ENCODE measurements at regions not wholly inside any gene's neighbourhood (a gene's known extent, or its start where the extent isn't known, plus 50 kb on each side); places are given as distances from the start of the nearest gene placed in this dataset.
"Not testable (repeated sequence)": the region's sequence is repeated elsewhere in the genome, so short reads cannot be mapped to it uniquely, and the experiment has no call there.

- no peak for DNase-seq
Observed at GRCh38 chr1:104476126-104476525, 726.4 kb downstream of the AMY1C start.

- DNase-seq: no peak
Observed at GRCh38 chr1:104488296-104489015, 738.8 kb downstream of the AMY1C start.

GRCh38 chr1:104526158-104526795 lies 776.6 kb downstream of the AMY1C start:
- DNase-seq: no peak

- DNase-seq: no peak
Observed at GRCh38 chr1:104531990-104532389, 782.3 kb downstream of the AMY1C start.

GRCh38 chr1:104574620-104575019 lies 824.9 kb downstream of the AMY1C start:
- no peak for DNase-seq

- DNase-seq: no peak
Observed at GRCh38 chr1:104592926-104593325, 843.2 kb downstream of the AMY1C start.

GRCh38 chr1:104593413-104594187 lies 843.9 kb downstream of the AMY1C start:
- no peak for DNase-seq

GRCh38 chr1:104617474-104617873 lies 867.8 kb downstream of the AMY1C start:
- no peak for DNase-seq

DNA sequence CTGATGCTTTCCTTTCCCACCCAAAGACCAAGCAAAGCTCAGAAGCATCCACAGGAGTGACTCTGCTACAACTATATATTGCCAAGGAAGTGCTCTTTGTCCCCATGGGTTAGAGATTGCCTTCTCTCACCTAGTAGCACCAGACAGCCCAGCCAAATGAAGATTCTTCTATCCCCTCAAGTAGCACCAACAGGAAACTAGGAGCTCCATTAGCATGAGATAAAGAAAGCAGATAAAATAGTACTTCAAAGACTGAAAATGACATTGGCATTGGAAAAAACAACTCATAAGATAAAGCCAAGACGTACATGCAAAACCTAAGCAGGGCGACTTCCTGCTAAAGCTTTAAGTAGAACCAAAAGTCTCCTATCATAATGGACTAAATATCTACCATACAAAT lies 871.5 kb downstream of the AMY1C start:
- DNase-seq: no peak

DNA sequence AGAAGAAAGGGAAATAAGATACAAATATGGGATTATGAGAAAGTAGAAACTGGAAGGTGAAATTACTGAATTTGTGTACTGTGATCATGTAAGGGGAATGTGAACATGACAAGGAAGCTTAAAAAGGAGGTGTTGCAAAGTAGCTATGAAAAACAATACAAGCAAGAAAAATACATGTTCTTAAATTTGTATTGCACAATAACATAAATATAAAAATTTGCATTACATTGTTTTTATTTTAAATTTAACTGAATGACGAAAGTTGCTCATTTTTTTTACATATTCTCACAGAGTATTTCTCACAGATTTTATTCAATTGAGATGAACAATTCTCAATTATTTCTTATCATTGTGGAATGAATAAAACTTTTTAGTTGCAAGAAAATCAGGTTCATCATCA lies 874.8 kb downstream of the AMY1C start:
- DNase-seq: no peak

GRCh38 chr1:104629589-104629988 lies 879.9 kb downstream of the AMY1C start:
- DNase-seq: no peak

DNA sequence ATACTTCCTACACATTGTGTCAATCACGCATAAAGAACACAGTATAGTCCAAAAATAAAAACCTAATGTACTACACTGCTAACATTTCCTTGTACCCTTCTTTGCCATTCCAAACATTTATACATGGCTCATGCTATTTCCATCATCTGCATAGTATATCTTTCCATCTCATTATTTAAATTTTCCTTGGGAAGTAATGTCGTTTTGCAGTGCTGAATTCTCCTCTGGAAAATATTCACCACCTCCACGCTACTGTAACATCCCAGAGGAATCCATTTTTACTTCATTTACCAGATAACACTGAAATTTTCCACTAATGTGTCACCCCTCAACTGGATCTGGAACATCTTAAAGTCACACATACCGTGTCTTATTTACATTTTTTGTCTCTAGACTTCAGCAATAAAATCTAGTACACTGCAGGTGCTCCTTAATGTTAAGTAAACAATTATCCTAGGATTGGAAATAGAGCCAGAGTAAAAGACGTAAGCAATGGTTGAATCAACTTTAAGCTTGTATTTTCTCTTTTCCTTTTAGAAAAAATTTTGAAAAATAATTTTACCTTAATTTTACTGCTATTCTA lies 881.0 kb downstream of the AMY1C start:
- no peak for DNase-seq

GRCh38 chr1:104636581-104636980 lies 886.9 kb downstream of the AMY1C start:
- no peak for DNase-seq

DNA sequence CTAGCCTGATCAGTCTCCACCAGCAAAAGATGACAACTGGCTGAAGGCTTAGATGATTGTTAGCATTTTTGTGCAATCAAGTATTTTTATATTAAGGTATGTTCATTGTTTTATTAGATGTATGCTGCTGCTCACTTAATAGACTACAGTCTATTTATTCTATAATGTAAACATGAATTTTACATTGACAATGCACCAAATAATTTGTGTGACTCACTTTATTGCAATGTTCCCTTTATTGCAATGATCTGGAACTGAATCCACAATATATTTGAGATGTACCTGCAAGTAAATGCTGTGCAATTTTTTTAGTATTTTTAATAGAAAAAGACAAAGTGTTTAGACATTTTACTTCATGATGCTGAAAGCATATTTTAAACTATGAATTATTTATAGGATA lies 896.5 kb downstream of the AMY1C start:
- DNase-seq: no peak

DNA sequence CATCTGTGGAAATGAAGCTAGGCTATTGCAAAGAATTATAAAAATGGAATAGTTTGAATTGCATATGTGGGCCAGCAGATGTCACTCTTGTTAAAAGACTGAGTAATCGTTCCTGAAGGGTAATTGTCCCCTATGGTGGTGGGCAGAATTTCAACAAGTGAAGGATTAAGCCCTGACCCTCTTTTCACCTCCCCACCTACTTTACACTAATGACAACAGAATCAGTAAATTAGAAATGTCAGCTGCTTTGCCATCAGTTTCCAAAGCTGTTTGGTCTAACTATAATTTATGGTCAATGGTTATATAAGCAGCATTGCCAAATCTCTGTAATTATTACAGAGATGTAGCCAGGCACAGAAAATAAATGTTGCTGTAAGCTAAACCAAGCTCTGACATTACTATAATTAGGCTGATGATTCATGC lies 898.6 kb downstream of the AMY1C start:
- no peak for DNase-seq

GRCh38 chr1:104664374-104664773 lies 914.7 kb downstream of the AMY1C start:
- DNase-seq: not testable (repeated sequence)

DNA sequence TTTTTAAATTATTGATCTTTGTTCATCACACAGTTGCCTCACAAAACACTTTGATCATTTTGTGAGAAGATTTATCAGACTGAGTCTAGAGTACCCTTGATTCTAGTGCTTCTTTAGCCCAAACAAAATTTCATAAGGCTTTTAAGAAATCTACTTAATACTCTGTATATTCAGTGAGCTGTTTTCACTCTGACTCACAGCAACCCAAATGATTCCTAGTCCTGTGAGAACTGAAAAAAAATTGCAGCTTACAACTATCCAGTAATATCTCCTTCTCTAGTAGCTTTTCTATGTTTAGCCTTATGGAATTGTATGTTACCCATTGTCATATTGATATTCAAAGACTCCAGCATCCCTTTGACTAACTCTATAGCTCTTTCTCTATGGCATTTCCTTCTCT lies 915.6 kb downstream of the AMY1C start:
- no peak for DNase-seq

- no peak for DNase-seq
Observed at GRCh38 chr1:104671684-104672353, 922.1 kb downstream of the AMY1C start.

DNA sequence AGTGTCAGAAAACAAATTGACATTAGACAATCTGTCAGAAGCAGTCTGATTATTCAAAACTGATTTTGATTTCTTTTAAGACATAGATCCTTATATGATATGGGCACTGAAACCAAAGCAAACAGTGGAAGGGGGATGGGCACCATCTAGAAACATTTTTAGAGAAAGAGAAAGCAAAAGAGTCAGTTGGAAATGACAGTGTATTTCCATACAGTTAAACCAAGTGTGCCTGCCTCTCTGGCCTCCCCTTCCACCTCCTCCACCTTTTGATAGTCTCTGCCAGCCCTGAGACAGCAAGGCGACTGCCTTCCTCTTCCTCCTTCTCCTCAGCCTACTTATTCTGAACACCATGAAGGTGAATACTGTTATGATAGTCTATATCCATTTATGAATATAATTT lies 949.7 kb downstream of the AMY1C start:
- no peak for DNase-seq

DNA sequence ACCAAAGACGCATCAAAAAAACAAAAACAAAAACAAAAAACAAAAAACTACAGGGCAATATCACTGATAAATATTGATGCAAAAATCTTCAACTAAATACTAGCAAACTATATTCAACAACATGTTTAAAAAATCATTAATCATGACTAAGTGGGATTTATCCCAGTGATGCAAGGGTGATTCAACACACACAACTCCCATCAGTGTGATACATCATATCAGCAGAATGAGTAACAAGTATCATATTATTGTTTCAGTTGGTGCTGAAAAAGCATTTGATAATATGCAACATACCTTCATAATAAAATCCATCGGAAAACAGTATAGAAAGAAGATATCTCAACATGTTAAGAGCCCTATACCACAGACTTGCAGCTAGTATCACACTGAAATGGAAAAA lies 953.0 kb downstream of the AMY1C start:
- DNase-seq: no peak

DNA sequence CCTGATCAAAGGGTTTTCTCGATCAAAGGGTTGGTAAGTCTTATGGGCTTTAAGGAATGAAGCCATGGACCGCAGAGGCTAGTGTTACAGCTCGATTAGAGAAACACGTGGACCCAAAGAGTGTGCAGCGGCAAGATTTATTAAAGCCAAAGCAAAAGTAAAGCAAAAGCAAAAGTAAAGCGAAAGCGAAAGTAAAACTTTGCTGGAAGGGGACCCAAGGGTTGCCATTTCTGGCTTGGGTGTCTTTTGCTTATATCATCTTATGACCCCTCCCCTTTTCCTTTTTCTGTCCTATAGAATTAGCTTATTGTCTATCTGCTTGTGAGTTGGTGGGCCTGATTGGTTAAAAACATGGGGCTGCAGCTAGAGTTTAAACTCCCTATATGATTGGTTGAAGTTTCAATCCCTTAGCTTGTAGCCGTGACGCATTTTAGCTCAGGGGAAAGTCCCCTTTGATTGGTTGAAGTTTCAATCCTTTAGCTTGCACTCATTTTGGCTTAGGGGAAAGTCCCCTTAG lies 957.0 kb downstream of the AMY1C start:
- DNase-seq: no peak

GRCh38 chr1:104718752-104719151 lies 969.1 kb downstream of the AMY1C start:
- DNase-seq: no peak
